GM19043 (cell line): ENCODE measurements at regions not wholly inside any gene's neighbourhood (a gene's known extent, or its start where the extent isn't known, plus 50 kb on each side); places are given as distances from the start of the nearest gene placed in this dataset.

Experiments used
- ATAC-seq: cut with Tn5 transposase; IDR thresholded peaks from one replicate; pipeline ENCODE4 v1.9.1; 2021; ENCODE audit warnings: low read depth; ENCODE audit not compliant: unreplicated experiment

DNA sequence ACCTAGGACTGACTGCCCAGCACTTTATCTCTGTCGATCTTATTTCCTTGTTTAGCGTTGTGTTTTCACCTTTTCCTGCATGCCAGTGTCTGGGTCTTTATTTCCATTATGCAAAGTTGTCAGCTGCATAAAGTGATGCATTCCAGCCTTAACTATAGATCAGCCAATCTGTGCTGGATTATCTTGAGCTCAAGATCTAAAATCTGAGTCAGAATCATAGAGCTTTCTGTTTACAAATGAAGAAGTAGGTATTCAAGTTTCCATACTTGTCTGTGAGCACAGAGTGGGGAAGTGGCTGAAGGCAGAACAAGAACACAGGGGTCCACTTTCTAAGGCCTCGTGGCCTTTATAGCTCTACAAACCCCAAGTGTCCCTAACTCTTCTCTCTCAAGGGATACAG lies 82.4 kb upstream of the PLCL2 start:
- ATAC-seq: peak; percentile 64

DNA sequence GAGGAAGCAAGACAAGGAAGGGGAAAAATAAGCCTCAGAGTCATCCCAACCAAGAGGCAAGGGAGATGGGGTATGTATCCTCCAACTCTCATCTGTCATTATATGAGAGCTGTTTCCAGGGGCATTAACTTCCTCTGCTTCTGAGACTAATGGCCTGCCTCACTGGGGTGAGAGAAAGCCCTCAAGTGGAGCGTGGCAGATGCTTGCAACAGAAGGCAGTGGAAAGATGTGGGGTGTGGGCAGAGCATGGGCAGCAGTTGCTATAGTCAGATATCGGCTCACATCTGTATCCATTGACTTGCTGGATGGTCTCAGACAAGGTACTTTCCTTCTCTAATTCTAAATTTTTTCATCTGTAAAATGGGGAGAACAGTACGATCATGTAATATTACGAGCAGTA lies 81.7 kb upstream of the PLCL2 start:
- no peak for ATAC-seq

DNA sequence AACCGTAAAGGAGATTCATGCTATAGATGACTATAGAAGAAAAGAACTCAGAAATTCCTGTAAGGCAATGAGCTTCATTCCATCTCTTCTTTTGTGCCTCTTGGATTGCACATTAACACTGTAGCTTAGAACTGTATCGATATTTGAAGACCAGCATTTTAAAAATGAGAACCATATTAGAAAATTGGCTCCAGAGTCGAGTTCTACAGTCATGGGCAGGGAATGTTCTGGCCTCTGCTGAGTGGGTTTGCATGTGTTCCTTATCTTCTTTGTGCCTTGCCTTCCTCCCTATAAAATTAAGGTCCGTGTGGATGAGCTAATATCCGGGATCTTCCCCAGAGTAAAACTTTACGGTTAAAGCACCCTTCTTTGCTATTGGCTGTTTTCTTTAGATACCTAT lies 77.4 kb upstream of the PLCL2 start:
- no peak for ATAC-seq

DNA sequence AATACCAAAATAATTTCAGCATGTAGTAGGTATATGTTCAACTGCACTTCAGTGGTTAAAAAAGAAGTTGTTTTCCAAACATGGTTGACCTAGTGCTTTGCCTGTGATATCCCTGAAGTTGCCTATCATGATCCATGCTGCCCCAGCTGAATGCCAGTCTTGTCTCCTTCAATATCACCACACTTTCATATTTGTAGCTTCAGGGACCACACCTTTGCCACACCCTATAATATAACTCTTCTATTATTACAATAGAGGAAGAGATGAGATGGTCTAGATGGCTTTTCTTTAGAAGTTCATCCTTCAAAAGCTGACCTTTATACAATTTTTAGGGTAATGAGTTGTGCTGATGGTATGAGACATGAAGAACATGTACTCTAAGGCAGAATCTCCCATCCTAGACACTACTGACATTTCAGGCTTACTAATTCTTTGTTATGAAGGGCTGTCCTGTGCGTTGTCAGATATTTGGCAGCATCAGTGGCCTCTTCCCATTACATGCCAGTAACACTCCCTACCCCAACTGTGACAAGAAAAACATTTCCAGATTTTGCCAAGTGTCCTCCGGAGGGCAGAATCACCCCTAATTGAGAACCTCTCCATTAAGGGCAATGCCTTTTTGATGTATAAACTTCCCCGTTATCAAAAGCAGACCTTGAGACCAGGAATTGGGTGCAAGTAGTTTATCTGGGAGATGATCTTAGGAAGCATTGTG lies 76.2 kb upstream of the PLCL2 start:
- ATAC-seq: no peak

DNA sequence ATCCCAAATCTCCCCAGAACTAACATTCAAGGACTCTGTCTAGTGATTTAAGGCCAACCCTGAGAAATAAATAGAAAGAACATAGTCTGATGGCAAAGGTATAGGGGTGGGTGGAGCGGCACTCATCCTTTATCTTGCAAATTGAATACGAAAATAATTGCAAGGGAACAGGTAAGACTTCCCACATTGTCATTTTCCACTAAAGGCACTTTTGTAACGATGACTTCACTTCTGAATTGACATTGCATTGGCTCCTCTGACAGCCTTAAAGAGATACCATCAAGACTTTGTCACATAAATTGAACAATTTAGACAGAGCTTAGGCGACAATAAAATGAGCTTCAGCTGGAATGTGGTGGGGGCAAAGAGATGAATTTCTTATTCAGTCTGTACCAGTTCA lies 75.3 kb upstream of the PLCL2 start:
- no peak for ATAC-seq

DNA sequence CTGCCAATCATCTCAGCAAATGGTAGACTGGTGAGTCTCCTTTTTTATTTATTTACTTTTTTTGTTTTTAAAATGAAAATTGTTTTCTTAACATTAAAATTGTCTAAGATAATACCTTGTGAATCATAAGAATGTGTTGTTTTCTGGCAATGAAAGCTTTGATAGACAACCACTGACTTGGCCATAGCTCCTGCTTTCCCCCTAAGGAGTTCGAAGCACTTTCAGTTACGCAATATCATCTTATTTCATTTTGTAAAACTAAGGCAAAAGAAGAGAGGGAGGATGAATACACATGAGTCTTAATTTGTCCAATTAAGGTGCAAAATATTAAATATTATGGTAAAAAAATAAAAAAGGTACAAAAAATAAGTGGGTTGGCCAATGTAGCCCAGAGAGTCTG lies 74.8 kb upstream of the PLCL2 start:
- no peak for ATAC-seq

DNA sequence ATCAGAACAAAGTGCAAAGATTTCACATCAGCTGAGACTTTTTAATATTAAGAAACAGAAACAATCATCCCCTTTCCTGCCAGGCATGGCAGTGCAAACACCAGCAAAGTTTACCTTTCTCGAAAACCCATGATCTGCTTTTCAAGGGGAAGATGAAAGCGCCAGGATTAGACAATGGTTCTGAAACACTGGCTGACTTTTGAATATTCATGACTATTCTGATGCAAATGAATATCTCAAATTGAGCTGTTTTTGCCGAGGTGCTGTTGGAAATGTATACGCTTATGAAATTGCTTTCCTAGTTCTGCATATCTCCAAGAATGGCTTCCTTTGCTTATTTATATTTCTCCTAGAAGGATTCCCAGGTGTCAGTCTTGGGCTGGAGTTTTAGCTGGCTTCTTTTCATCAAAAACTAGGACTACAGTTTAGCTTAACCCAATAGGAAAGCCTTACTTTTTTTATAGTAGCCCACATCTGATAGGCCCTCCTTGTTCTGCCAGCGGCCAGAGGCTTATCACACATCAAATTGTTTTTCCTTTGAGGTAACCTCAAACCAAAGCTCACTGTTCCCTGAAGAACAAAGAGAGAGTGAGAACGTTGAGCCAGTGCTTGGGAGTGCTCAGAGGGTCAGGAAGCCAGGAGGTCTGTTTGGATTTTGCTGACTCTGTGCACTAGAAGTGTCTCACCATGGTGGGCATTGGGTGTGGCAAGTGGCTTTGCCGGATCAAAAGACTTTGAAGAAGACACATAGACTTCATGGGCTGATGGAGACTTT lies 74.0 kb upstream of the PLCL2 start:
- ATAC-seq: no peak

DNA sequence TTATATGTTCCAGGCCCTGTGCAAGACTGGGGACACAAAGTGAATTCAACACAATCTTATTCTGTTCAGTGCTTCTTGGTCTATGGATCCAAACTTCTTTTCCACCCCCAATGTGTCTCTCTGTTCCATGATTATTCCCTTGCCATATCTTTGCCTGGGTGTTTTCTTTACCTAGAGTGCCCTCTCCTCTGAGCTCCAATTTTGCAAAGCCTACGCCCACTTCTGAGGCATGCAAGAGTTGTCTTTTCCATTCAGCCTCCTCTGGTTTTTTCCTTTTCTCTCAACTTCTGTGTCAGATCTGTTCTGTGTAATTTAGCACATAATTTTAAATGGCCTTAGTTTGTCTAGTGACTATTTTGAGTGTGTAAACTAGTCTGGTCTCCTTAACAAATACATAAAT lies 72.8 kb upstream of the PLCL2 start:
- ATAC-seq: no peak

DNA sequence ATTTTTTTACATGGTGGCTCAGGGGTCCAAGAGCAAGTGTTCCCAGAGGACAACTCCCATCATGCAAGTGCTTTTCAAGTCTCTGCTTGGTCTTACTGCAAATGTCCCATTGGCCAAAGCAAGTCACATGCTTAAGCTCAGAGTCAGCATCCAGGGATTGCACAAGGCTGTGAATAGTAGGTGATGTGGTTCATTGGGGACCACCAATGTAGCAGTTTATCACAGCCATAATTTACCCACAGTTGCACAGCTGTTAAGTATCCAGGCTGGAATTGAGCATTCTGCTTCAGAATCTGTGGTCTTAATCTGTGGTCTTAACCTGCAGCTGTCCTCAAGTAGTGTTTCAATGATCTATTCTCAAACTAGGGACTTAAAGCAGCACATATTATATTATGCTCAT lies 71.4 kb upstream of the PLCL2 start:
- ATAC-seq: no peak

DNA sequence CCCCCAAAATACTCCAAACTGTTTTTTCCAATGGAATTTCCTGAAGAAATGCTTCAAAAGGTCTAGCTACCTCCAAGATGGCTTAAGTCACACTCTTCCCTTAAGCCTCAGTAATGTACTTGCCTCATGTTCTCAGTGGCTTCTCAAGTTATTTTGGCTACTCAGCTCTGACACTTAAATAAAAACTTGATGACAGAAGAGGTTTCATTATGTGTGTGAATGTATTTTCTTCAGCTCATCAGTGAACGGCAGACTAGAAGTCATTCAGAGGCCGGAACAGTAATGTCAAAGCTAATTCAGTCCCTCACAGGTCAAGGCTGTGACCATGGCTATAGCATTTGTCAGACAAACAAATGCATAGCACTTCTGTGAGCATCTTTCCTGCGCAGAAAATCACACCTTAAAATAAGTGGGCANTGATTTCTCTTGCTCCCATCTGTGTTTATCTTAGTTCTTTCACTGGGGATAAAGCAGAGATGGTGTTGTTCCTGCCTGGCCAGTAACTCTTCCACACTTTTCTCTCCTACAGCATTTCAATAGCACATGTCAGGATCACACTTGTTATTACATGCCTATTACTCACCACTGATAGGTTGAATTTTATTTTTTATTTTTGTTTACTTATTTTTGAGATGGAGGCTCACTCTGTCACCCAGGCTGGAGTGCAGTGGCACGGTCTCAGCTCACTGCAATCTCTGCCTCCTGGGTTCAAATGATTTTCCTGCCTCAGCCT lies 68.5 kb upstream of the PLCL2 start:
- ATAC-seq: no peak

DNA sequence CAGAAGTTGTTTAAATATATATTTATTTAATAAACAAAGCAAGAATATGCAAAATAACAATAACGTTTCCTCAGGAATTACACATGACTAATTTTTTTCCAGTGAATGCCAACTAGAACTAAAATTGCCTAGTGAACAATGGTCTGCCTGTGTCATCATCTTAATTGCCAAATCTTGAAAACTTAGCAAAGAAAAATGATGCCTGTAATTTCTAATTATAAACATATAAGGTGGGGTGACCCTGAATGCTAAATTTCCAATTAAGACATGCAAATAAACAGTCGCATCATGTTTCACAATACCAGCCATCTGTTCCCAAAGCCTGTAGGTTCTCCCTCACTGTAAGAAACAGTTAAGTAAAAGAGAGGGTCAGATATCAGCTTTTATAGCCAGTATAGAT lies 67.6 kb upstream of the PLCL2 start:
- no peak for ATAC-seq

DNA sequence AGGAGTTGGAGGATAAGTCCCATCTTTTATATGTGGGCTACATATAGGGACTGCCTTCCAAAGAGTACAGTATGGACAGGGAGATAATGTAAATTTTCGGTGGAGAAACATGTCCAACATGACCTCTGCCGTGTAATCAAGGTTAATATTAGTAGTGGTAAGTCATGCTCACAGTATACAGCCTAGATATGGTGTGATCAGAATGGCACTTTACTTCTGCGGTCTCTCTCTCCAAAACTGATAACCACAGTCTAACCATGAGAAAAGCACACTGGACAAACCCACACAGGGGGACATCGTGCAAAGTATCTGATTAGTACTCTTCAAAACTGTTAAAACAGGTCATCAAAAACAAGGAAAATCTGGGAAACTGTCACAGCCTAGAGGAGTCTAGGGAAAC lies 66.6 kb upstream of the PLCL2 start:
- ATAC-seq: no peak

DNA sequence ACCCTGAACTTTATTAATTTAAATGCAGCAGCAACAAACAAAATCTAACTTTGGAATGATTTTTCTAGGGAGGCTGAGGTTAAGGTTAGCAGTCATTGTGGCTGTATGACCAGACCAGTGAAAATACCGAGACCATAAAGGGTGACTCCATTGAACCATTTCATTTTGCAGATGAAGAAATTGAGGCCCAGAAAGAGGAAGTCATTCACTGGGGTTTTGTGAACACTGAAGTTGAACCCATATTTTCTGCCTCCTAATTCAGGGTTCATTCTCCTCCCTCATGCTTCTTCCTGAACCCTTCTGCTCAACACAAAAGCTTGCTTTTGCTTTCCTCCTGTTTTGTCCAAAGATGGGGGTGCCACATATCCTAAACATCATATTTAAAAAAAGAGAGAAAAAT lies 65.8 kb upstream of the PLCL2 start:
- ATAC-seq: no peak

DNA sequence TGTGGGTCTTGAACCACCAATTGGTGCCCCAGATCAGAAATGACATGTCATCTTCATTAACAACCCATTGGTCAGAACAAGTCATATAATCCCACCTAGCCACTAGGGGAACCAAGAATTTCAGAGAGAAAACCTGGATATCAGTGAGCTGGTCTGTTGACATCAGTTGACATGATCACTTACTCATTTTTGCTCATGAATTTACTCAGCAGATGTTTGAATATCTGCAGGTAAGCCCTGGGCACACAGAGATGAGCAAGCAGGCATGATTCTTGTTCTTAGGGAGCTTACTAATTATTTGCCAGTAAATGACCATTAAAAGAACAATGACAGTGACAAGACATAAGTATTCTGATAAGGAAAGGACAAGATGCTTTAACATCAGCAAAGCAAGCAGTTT lies 64.3 kb upstream of the PLCL2 start:
- no peak for ATAC-seq

DNA sequence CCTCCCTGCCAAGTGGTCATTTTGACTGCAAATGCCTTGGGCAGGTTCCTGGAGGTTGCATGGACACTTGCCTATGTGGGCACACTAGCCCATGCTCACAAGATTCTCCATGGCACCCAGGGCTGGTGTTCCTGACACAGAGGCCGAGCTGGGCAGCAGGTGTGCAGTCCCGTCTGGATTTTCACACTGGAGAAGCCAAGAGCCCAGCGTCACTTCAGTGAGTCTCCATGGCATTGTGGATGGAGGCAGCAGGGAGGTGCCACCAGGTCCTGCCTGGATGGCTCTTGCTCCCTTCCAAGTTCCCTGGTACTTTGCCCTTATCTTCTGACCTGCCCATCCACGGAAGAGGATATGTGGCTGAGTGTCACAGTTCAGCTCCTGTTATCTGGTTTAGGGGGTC lies 63.7 kb upstream of the PLCL2 start:
- ATAC-seq: no peak

DNA sequence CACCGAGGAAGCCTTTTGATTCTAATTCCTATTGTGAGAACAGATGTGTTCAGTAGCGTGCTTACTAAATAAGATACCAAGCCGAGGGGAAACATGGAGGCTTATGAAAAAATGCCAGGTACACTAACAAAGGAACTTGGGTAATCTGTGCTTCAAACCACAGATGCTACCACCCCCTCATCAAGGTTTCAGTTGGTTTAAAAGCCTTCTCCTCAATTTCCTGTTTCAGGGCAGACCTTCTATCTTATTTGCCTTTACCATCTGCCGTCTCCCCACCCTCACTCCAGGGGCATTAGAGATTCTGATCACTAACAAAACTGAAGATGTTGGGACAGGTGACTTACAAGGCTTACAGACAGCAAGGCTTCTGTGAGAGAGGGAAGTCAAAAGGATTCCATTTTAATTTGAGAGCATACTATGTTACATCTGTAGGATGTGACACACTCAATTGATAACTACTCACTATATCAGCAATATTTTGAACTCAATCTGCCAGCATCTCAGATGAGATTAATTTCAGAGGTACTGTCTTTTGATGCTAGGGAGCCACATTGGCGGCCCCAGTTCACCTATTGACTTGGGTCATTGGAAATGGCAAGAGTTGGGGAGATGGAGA lies 60.6 kb upstream of the PLCL2 start:
- peak; percentile 69 for ATAC-seq

DNA sequence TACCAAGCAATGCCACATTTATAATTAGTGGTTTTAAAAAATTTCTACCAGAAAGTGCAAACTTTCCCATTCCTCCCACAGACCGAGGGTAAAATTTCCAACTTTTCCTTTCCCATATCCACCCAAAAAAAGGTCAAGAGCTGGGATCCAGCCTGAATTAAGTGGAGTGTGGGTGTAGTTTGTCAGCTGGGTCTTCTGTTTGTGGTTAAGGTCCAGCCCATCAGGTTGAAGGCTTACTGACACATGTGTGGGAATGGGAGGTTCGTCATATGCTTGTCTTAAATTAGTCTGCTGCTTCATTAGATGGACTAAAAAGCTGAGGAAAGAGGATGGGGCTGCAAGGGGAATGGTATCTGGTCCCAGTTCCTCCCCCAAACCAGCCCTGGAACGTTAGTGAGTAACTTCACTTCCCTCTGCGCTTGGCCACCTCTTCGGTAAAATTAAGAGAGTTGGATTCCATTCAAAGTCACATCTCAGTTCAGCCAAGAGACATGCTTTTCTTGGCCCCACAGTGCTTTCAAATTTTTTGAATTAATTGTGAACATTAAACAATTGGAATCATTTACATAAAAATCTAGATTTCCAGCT lies 59.0 kb upstream of the PLCL2 start:
- no peak for ATAC-seq

DNA sequence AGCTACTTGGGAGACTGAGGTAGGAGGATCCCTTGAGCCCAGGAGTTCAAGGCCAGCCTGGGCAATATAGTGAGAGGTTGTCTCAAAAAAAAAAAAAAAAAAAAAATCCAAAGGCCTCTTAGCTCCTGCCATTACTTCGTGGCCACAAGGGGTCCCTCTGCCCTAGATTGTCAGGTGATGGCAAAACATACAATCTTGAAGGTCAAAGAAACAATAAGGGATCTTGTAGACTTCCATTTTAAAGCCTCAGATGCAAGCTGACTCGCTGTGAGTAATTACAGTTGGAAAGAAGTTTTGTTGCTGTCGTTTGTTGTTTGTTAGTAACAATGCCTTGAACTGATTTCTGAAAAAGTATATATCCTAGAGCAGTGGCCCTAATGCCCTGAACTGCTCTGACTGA lies 55.9 kb upstream of the PLCL2 start:
- no peak for ATAC-seq

DNA sequence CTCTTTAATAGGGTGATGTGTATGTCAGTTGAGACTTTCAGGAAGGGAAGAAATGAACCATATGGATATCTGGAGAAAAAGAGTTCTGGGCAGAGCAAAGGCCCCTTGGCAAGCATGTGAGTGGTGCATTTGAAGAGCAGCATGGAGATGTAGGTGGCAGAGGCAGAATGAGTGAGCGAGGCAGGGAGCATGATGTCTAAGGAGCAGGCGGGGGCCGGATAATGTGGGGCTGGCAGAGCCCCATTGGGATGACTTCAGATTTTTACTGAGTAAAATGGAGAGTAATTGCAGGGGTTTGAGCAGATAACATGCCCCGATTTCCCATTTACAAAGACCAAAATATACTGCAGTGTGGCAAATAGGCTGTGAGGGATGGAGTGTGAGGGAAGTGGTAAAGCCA lies 52.9 kb upstream of the PLCL2 start:
- ATAC-seq: no peak

DNA sequence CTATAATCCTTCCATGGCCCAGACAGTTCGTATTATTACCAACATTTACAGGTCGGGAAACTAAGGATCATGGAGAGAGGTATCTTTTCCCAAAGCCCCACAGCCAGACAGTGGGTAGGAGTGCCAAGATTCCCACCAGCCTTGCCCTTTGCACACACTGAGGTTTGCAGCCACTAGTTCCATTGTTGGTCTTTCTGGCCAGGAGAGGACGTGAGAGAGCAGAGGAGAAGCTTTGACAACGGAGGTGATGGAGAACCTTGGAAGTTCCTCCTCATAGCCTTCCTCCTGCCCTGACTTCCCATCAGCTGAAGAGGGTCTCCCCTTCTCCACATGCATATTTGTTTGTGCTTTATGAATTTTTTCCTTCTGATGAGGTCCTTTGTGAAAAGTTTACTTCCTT lies 50.5 kb upstream of the PLCL2 start:
- ATAC-seq: no peak

DNA sequence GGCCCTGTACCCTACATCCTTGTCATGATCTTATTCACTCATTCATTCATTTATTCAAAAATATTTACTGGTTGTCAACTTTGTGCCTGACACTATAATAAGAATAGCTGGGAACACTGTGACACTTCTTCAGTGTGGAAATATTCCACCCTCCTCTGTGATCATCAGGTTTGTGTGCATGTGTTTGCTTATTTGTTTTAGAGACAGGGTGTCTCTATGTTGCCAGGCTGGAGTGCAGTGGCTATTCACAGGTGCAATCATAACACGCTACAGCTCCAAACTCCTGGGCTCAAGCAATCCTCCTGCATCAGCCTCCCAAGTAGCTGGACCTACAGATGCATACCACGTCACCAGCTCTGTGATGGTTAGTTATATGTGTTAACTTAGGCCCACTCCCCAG lies 50.0 kb upstream of the PLCL2 start:
- no peak for ATAC-seq
